ENCODE measurements at regions not wholly inside any gene's neighbourhood (a gene's known extent, or its start where the extent isn't known, plus 50 kb on each side); places are given as distances from the start of the nearest gene placed in this dataset.

- no peak overlapping the region for H3K4me2 ChIP-seq (ENCODE audit: extremely low read depth, insufficient read depth, low read length)
- no peak overlapping the region for H3K9ac ChIP-seq (ENCODE audit: insufficient read depth, low read length)
- H3K27me3 ChIP-seq (ENCODE audit: control insufficient read depth, insufficient read depth, low read length): no peaks in the 10 kb centered on the region
- no peaks in the 10 kb centered on the region for H3K9me3 ChIP-seq (ENCODE audit: control insufficient read depth, insufficient read depth, low read depth, low read length)
- no peak overlapping the region for H3K4me3 ChIP-seq (replicated peaks in 1 of 4; ENCODE audit: control extremely low read depth in 1 of 4, insufficient read depth in 1 of 4, low read depth in 3 of 4, low read length in 4 of 4)
- H4K20me1 ChIP-seq (ENCODE audit: control insufficient read depth, extremely low read depth, insufficient read depth, low read length): no peaks in the 10 kb centered on the region
- DNase-seq (ENCODE audit: low read depth in 2 of 2): peak; percentile 21 to 34
- H3K4me1 ChIP-seq (ENCODE audit: control insufficient read depth, extremely low read depth, insufficient read depth, low read length): peaks cover 6% of the 10 kb centered on the region
- TF ChIP-seq CTCF (conservative IDR thresholded peaks at IDR 0.05 in 1 of 2, IDR thresholded peaks at IDR 0.05 in 1 of 2; ENCODE audit: low read depth in 1 of 2, low read length in 2 of 2) (no peak), EZH2 (IDR thresholded peaks at IDR 0.05; ENCODE audit: low read length, missing control alignments) (no peak)
- H3K27ac ChIP-seq (ENCODE audit: insufficient read depth, low read length): no peak overlapping the region
- H2AFZ ChIP-seq (ENCODE audit: low read length): no peak overlapping the region
- H3K36me3 ChIP-seq (ENCODE audit: control insufficient read depth, insufficient read depth, low read length): no peaks in the 10 kb centered on the region
- H3K79me2 ChIP-seq (ENCODE audit: control insufficient read depth, insufficient read depth, low read length): no peaks in the 10 kb centered on the region
Measured at GRCh38 chr2:238635647-238636051, 208.9 kb downstream of the ASB1 start.

- Histone ChIP-seq H3K9me3 (ENCODE audit: control insufficient read depth, insufficient read depth, low read depth, low read length) (no peaks in the 10 kb centered on the region), H3K79me2 (ENCODE audit: control insufficient read depth, insufficient read depth, low read length) (no peaks in the 10 kb centered on the region), H3K4me1 (ENCODE audit: control insufficient read depth, extremely low read depth, insufficient read depth, low read length) (peaks cover 6% of the 10 kb centered on the region), H3K4me3 (replicated peaks in 1 of 4; ENCODE audit: control extremely low read depth in 1 of 4, insufficient read depth in 1 of 4, low read depth in 3 of 4, low read length in 4 of 4) (no peak overlapping the region), H3K4me2 (ENCODE audit: extremely low read depth, insufficient read depth, low read length) (no peak overlapping the region), H2AFZ (ENCODE audit: low read length) (no peak overlapping the region), H3K36me3 (ENCODE audit: control insufficient read depth, insufficient read depth, low read length) (no peaks in the 10 kb centered on the region), H3K9ac (ENCODE audit: insufficient read depth, low read length) (no peak overlapping the region), H3K27ac (ENCODE audit: insufficient read depth, low read length) (no peak overlapping the region), H4K20me1 (ENCODE audit: control insufficient read depth, extremely low read depth, insufficient read depth, low read length) (no peaks in the 10 kb centered on the region), H3K27me3 (ENCODE audit: control insufficient read depth, insufficient read depth, low read length) (no peaks in the 10 kb centered on the region)
- DNase-seq (ENCODE audit: low read depth in 2 of 2): peak; percentile 39 to 47
- TF ChIP-seq CTCF (conservative IDR thresholded peaks at IDR 0.05 in 1 of 2, IDR thresholded peaks at IDR 0.05 in 1 of 2; ENCODE audit: low read depth in 1 of 2, low read length in 2 of 2) (no peak), EZH2 (IDR thresholded peaks at IDR 0.05; ENCODE audit: low read length, missing control alignments) (no peak)
Measured at GRCh38 chr2:238636269-238637073, 209.7 kb downstream of the ASB1 start.

- Histone ChIP-seq H3K27ac (ENCODE audit: insufficient read depth, low read length) (no peak overlapping the region), H3K4me1 (ENCODE audit: control insufficient read depth, extremely low read depth, insufficient read depth, low read length) (peaks cover 6% of the 10 kb centered on the region), H3K27me3 (ENCODE audit: control insufficient read depth, insufficient read depth, low read length) (no peaks in the 10 kb centered on the region), H3K9me3 (ENCODE audit: control insufficient read depth, insufficient read depth, low read depth, low read length) (no peaks in the 10 kb centered on the region), H3K9ac (ENCODE audit: insufficient read depth, low read length) (no peak overlapping the region), H3K4me3 (replicated peaks in 1 of 4; ENCODE audit: control extremely low read depth in 1 of 4, insufficient read depth in 1 of 4, low read depth in 3 of 4, low read length in 4 of 4) (no peak overlapping the region), H3K36me3 (ENCODE audit: control insufficient read depth, insufficient read depth, low read length) (no peaks in the 10 kb centered on the region), H4K20me1 (ENCODE audit: control insufficient read depth, extremely low read depth, insufficient read depth, low read length) (no peaks in the 10 kb centered on the region), H2AFZ (ENCODE audit: low read length) (no peak overlapping the region), H3K4me2 (ENCODE audit: extremely low read depth, insufficient read depth, low read length) (no peak overlapping the region), H3K79me2 (ENCODE audit: control insufficient read depth, insufficient read depth, low read length) (no peaks in the 10 kb centered on the region)
- TF ChIP-seq EZH2 (IDR thresholded peaks at IDR 0.05; ENCODE audit: low read length, missing control alignments) (no peak), CTCF (conservative IDR thresholded peaks at IDR 0.05 in 1 of 2, IDR thresholded peaks at IDR 0.05 in 1 of 2; ENCODE audit: low read depth in 1 of 2, low read length in 2 of 2) (no peak)
- no peak for DNase-seq (ENCODE audit: low read depth in 2 of 2)
Measured at GRCh38 chr2:238638100-238638981, 209.5 kb upstream of the TWIST2 start.

All from fibroblast of lung (primary cell).